NCI-H146 (cell line): ENCODE measurements at regions not wholly inside any gene's neighbourhood (a gene's known extent, or its start where the extent isn't known, plus 50 kb on each side); places are given as distances from the start of the nearest gene placed in this dataset.

ENCODE experiments used
- DNase-seq: peaks from one replicate; lab custom pipeline; 2025; lab: John Stamatoyannopoulos, UW

DNA sequence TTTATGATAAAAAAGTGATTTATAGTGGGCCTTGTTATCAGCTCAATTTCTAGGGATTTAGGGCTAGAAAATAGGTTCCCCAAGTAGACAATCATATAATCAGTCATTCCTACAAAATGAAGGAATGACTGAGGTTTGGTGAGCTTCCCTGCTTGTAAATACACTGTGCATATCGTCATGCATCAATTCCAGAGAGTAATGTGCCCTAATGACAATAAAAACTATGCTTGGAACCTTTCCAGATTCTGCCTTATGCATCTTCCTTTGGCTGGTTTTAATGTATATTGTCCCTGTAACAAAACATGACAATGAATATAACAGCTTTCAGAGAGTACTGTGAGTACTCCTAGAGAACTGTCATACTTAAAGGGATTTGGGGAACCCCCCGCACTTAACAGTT lies 1310.9 kb downstream of the PCDH7 start:
- DNase-seq: no peak

DNA sequence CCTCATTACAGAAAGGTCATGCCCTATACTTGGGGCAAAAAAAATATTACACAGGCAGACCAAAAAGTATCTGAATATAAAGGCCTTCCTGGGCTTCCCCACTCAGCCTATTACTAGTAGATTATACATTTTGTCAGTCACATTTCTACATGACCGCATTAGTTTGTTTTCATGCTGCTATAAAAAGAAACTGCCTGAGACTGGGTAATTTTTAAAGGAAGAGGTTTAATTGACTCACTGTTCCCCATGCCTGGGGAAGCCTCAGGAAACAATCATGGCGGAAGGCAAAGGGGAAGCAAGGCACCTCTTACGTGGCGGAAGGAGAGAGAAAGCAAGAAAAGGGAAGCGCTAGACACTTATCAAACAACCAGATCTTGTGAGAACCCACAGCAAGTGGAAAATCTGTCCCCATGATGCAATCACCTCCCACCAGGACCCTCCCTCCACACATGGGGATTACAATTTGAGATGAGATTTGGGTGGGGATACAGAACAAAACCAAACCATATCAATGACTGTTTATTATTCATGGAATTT lies 1312.0 kb downstream of the PCDH7 start:
- DNase-seq: no peak

DNA sequence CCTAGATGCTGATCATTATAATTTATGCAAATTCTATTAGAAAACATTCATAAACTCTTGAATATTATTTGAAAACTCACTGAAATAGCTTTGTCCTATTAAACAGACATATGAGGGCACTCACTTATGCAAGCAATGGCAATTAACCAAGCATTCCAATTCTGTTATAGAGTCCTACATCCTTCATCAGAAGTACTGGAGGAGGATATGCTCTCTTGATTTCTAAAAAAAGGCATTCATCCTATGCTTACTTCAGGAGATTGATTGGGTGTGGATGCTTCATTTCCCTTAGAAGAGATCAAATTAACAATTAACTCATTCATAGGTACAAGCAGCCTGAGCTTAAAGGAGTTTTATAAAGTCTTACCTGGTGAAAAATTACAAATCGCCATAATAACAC lies 1317.2 kb downstream of the PCDH7 start:
- DNase-seq: no peak

DNA sequence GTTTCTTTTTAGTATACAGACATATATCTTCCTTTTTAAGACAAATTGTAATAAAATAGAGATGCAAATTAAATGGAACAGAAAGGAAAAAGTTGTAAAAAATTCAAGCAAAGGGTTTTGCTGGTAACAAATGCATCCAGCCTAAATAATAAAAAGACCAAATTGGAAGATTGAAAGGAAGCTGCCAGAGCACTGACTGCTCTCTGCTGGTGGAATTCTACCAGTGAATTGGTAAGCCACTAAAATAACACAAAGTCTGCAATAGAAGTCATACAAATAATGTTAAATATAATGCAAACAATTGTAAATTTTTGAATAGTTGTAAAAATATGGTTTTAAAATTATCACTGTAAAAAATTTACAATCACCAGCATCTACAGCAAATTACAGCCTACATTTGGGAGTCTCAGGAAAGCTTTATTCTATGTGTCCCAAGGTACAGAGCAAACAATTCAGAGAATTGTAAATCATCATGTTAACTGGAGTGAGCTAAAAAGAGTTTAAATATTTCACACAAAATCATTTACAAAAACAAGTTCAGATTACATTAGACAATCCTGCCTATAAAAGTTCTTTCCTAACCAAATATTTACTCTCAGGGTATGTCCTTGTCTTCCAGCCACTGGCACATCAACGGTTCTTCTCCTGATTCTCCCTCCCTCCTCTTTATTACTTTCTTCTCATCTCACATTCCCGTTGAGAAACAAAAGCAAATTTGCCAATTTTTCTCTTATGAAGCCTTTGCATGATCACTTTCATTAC lies 1322.5 kb downstream of the PCDH7 start:
- DNase-seq: no peak

DNA sequence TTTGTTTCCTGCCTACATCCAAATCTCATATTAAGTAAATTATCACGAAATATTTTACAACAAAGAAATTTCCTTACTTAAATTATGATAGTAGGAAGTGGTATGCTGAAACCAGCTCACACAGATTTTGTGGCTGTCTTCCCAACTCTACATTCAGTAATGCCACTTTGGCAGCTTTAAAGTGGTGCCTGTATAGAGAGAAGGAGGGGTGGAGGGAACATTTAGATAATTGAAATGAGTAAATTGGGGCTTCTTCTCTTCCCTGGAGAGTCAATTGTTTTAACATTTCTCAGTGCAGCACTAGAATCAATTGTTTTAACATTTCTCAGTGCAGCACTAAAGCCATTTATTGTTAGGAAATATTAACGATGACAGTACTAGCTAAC lies 1323.1 kb downstream of the PCDH7 start:
- no peak for DNase-seq

DNA sequence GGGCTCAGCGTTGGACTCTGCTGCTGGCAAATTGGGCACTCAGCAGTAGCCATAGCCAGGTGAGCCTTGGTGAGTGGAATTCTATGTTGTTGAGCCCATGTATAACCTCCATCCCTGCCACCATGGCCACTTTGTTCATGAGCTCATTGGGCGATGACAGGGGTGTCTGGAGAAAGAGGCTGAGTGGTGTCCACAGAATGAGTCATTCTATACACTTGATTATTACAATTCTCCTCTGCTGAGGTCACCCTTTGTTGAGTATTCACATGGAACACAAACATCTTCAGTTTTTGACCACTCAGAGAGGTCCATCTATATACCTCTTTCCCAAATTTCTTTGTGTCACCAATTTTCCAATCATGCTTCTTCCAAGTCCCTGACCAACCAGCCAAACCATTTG lies 1341.7 kb downstream of the PCDH7 start:
- DNase-seq: no peak

DNA sequence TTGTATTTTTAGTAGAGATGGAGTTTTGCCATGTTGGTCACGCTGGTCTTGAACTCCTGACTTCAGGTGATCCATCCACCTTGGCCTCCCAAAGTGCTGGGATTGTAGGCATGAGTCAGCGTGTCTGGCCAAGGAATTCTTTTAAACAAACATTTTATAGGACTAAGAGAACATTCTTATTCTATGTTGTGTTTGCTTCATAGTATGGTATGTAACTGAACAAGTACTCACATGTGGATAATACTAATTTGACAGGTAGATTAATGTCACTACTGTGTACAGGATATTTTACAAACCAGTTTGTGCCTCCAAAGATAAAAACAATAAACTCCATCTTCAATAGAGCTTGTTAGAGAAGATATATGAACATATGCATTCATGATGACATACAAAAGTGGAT lies 1353.4 kb downstream of the PCDH7 start:
- no peak for DNase-seq

DNA sequence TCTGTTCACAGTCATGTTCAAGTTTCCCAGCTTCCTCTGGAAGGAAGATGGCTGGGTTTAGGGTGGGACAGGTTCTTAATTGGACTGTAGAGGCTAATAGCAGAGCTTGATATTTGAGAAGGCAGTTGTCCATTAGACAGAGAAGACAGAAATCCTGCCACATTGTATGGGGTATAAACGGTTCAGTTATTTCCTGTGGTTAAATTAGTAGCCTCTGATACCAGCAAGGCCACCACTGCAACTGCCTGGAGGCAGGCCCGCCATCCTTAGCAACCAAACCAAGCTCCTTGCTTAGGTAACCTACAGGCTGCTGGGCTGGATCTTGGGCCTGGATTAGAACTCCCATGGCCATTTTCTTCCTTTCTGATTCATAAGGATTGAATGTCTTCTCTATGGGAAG lies 1367.0 kb downstream of the PCDH7 start:
- no peak for DNase-seq

DNA sequence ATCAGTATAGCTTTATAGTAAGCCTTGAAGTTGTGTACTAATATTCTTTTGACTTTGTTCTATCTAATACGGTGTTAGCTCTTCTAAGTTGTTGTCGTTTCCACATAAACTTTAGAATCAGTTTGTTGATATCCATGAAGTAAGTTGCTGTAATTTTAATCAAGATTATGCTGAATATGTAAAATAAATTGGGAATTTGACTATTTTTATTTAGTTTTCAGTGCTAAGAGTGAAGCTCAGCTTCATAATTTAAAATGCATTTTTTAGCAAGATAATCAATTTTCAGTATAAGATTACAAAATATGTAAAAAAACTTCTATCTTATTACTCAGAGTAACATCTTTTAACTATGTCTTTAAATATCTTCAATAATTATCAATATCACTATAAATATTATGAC lies 1374.8 kb downstream of the PCDH7 start:
- no peak for DNase-seq

DNA sequence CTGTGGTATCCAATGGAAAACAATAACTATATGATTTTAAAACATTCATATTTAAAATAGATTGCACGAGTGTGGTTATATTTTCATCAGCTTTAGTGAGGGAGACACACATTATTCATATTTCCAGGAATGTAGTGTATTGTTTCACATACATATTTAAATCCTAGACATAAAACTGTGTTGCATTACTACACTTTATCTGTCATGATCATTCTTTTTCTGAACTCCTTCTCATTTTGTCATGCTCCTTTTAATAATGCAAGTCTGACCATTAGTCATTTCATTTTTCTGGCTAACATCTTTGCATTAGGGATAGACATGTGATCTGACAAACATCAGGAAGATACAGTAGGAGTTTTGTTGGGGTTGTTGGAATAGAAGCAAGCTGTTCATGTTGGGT lies 1382.7 kb downstream of the PCDH7 start:
- DNase-seq: no peak

DNA sequence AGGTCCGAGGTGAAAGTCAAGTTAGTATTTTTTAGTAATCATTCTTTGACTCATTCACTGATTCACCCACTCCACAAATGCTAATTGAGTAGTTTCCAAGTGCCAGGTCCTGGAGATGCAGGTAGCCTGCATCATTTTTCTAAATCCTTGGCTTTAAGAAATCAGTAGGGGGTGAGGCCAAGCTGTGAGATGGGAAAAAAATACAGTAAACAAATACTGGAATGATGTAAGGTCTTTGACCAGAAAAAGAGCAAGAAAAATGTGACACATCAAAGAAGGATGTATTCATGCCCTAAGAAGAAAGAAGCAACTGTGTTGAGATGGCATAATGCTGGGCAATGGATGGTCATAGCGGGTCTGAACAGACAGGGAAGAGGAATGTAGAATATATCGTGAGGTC lies 1386.6 kb downstream of the PCDH7 start:
- no peak for DNase-seq

DNA sequence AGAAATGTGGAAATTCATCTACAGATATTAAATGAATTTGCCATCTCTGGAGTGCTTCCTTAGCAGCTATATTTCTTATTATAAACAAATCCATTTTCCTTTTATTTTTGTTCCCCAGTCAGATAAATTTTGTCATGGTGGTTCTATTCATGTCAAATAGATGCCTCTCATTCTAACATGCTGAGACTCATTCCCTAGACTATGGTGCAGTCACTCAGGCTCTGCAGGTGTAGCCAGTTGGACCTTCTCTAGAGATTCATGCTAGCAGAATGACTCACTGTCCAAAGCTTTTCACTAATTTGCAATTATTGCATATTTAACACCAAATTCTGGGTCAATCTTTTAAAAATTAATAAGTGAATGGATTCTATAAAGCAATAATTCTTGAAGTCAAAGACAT lies 1392.7 kb downstream of the PCDH7 start:
- no peak for DNase-seq

DNA sequence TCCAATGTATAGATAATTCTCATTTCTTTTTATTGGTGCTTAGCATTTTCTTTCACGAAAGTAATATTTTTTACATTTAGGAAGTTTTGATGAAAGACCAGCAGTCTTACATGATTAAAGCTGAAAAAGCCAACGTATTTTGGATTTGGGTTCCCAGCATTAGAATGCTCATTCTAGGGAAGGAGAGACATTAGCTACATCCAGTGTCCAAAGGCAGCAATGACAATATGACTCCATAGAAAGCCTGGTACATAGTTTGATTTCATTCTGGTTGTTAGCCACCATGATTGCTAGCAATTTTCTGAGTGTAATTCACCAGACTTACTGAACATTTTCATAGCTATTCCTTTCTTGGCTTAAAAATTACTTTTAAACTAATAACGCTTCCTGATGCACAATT lies 1397.5 kb downstream of the PCDH7 start:
- DNase-seq: no peak

DNA sequence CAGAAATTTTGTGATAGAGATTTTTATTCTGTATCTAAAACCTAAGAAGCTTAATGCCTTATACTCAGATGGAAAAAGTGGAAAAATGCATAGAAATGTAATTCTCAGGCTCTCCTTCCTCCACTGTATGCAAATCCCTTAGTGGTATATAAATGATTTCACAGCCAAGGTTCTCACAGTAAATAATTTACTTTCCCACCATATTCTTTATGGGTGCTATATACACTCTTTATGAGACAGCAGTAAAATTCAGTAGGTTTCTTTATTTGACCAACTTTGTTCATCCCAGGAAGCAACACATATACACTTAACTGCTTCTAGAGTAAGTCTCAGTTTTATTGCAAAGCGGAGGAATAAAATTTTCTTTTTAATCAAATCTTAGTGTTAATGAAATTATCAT lies 1399.7 kb downstream of the PCDH7 start:
- no peak for DNase-seq

DNA sequence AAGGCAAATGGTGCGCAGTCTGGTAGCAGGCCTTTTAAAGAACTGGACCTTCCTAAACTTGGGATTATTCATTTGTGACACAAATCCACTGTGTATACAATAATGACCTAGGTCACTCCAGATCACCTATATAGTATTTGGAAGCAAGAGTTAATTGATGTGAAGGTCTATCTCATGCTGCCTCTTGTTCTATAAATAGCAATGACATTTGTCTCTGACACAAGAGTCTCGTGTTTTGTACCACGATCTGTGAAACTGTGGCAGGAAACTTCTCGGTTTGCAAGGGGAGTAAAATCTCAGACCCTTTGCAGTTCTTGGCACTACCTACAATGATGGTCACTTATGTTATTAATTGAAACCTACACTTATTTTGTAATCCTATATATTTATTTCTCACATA lies 1408.4 kb downstream of the PCDH7 start:
- no peak for DNase-seq

DNA sequence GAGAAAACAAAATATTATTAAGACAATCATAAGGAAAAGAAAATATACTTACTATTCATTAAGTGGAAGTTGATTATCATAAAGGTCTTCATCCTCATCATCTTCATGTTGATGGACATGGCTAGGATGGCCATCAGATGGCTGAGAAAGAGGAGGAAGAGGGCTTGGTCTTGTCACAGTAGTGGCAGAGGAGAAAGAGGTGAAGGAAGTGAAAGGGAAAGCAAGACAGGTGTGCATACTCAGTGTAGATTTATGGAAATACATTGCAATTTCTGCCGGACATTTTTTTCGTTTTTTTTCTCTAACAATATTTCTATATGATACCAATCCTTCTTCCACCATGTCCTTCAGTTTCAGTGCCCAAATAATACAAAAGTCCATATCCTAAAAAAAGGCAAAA lies 1409.8 kb downstream of the PCDH7 start:
- no peak for DNase-seq

DNA sequence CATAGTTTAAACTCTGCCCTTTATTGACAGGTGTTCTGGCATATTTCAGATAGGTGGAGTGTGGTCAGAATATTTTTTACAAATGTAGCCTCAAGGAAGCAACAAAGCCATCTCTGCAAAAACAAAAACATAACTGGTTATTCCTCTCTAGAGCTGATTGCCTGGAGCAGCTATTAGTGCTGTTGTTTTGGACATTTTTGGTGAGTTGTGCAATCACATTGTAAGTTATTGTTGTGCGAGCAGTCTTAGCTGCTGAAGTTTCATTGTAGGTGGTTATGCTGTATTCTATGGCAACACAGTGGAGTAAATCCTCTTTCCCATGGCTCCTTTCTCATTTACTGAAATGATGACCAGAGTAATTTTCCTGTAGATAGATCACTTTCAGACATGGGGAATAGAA lies 1413.0 kb downstream of the PCDH7 start:
- DNase-seq: no peak

DNA sequence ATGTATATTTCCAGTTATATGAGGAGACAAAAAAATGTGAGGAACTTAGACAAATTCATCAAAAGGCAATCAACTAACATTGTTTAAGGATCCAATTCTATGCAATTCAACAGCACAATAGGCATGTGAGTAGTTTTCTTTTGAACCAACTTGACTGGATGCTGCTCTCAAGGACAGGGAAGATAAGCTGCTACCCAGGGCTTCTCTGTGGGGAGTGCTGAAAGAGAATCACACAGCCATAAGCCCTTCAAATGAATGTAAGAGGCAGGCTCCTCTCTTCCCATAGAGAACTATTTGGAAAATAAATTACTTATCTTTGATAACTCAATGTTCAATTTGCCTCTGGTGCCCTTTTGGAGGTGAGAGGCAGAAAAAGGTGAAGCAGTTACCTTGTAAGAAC lies 1413.6 kb downstream of the PCDH7 start:
- no peak for DNase-seq

DNA sequence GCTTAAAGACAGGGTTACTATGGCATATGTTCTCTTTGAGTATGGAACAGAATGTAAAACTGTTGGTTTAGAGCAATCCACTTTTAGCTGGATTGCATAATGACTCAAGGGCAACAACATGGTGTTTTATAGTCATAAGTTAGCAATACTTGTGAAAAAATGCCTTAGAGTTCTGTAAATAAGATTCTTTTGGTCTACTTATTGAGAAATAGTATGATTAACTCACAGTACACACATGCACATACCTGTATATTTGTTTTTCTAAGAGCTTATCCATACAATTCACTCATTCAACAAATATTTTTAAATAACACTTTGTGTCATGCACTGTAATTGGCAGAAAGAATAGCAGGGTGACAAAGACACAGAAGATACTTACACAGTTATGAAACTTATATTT lies 1415.5 kb downstream of the PCDH7 start:
- DNase-seq: no peak

DNA sequence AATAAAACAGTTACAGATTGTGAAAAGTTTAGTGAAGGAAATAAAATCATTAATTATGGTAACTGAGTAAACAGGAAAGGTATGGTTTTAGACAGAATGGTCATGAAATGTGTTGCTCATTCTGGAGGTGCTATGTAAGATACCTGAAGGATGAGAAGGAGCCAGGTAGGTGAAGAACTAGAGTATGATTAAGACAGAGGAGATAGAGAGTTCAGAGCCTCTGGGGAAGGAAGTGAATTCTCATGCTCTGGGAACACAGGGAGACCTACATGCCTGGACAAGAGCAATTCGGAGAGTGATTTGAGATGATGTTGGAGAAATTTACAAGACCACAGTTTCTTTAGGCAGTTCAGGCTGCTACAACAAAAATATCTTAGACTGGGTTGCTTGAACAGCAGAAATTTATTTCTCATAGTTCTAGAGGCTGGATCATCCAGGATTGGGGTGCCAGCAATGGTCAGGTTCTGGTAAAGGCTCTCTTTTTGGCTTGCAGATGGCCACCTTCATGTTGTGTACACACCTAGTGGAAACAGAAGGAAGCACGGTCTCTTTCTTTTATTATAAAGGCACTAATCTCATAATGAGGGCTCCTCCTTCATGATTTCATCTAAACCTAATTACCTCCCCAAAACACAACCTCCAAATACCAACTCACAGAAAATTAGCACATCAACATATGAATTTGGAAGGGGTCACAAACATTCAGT lies 1416.1 kb downstream of the PCDH7 start:
- no peak for DNase-seq

DNA sequence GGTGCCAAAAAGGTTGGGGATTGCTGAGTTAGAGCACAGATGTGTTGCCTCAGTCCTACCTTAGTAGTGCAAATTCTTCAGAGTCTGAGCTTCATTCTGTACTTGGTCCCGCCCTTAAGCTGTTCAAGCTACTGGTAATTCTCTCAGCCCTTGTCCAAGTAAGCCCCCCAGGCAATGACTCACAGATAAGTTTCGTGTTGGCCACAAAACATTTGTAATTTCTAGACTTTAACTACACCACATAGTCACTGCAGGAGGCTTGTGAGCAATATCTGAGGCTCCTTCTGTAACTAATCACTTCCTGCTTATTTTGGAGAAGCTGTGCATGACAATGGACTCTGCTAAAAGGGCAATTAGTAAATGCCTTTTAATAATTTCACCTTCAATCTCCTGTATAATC lies 1420.5 kb downstream of the PCDH7 start:
- peak; percentile 50 for DNase-seq

DNA sequence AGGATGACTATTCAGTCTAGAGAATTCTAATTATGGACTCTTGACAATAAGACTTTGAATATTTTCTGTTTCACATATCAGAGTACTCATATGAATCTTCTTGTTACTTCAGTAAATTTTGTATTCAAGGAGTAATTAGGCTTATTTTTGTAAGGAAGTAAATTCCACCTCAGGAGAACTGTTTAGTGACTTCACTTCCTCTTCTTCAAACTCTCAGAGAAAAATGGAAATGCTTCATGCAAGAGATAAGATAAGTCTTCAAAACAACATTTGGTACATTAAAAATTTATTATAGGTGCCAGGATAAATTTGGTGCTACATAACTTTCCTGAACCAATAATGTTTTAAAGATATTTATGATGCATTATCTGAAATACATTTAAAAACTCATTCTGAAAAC lies 1421.9 kb downstream of the PCDH7 start:
- DNase-seq: no peak

DNA sequence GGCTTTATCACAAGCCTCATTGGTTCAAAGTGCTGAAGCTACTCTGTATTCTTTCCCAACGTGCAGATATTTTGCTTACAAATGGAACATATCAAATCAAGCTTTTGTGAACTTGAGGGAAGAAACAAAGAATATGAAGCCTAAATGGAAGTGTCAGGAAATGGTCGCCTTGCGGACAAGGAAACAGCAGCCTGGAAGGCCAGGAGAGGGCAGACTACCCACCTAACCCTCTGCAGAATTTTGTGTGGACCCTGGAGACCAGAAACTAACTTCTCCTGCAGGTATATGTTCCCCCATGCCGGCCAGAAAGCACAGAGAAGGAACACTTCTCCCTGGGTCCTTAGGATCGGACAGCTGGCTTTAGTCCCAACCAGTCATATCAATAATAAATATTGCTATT lies 1425.8 kb downstream of the PCDH7 start:
- no peak for DNase-seq
